Activated naive CD8-positive, alpha-beta T cell (primary cell): ENCODE measurements at regions not wholly inside any gene's neighbourhood (a gene's known extent, or its start where the extent isn't known, plus 50 kb on each side); places are given as distances from the start of the nearest gene placed in this dataset.
"Not testable (repeated sequence)": the region's sequence is repeated elsewhere in the genome, so short reads cannot be mapped to it uniquely, and the experiment has no call there.

Experiments
- H3K27ac Mint-ChIP-seq: one replicate; pipeline ENCODE4 v1.8.0; 2021; ENCODE audit warnings: mixed read lengths
- H3K27me3 Mint-ChIP-seq: one replicate; pipeline ENCODE4 v1.8.0; 2021; ENCODE audit warnings: mixed read lengths
- H3K36me3 Mint-ChIP-seq: one replicate; pipeline ENCODE4 v1.8.0; 2021; ENCODE audit warnings: mixed read lengths
- H3K4me1 Mint-ChIP-seq: one replicate; pipeline ENCODE4 v1.8.0; 2021; ENCODE audit warnings: low read depth, mixed read lengths
- H3K4me3 Mint-ChIP-seq: one replicate; pipeline ENCODE4 v1.8.0; 2021; ENCODE audit warnings: mild to moderate bottlenecking, mixed read lengths
- H3K9me3 Mint-ChIP-seq: one replicate; pipeline ENCODE4 v1.8.0; 2021; ENCODE audit warnings: low read depth, mixed read lengths

DNA sequence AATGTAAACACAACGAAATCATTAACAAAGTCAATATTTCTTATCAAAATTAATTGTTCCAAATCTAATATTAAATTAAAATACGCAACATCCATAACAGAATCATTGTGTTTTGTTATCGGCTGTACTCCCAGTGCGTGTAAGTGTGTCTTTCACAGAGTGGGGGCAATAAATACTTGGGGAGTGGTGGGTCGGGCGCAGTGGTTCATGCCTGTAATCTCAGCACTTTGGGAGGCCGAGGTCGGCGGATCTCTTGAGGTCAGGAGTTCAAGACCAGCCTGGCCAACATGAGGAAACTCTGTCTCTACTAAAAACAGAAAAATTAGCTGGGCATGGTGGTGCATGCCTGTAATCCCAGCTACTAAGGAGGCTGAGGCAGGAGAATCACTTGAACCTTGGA lies 893.6 kb upstream of the SLITRK1 start:
- H3K4me1 Mint-ChIP-seq, H3K27ac Mint-ChIP-seq, H3K36me3 Mint-ChIP-seq, H3K27me3 Mint-ChIP-seq, H3K4me3 Mint-ChIP-seq, H3K9me3 Mint-ChIP-seq: not testable (repeated sequence)

DNA sequence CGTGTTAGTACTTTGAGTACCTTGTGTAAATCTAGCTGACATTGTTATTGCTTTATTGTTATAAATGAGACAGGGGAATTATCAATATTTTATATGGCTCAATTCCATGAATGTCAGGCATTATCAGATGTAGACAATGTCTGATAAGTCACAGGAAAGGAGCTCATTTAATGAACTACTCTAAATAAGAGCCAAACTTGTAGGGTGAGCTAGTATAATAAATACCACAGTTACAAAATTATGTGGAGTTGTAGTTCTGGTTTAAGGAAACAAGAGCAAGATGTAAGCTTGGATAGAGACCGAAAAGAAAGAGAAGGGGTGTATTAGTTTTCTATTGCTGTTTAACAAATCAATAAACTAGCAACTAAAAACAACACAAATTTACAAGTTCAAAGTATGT lies 891.8 kb upstream of the SLITRK1 start:
- Mint-ChIP-seq H3K9me3 (no peaks in the 10 kb centered on the region), H3K36me3 (no peaks in the 10 kb centered on the region), H3K4me1 (no peaks in the 10 kb centered on the region), H3K4me3 (no peak overlapping the region), H3K27ac (no peak overlapping the region), H3K27me3 (no peaks in the 10 kb centered on the region)

DNA sequence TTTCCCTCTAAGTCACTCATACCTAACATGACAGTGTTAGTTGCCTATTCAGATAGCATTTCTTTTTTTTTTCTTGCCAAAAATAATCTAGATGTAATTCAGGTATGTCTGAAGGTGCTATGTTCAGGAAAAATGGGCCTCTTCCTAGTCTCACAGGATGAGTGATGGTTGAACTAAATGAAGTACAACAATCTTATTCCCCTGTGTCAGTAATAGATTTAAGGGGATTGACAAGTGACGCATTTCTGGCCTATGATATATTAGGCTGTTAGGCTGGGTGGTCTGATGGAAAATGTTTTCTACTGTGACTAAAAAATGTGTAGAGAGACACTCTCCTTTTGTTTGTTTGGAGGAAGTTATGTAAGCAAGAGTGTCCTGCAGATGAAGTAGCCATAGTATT lies 878.7 kb upstream of the SLITRK1 start:
- Mint-ChIP-seq H3K9me3 (no peaks in the 10 kb centered on the region), H3K4me1 (no peaks in the 10 kb centered on the region), H3K4me3 (no peak overlapping the region), H3K27me3 (no peaks in the 10 kb centered on the region), H3K27ac (no peak overlapping the region), H3K36me3 (no peaks in the 10 kb centered on the region)

DNA sequence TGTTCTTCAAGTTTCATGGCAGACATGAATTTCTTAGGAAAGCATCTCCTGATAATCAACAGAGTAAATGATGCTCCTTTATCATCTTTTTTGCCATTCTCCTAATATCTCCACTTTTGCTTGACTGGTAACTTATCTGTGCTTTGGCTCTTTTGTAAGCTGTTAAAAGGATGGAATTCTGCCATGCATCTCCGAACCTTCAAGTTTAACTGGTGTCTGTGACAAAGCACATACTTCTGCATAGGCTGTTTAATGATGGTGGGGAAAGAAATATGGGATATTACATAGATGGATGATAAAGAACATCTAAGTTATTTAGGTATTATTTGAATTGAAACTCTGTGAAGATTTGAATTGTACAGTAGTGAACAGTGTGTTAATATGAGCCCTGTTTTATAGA lies 866.9 kb upstream of the SLITRK1 start:
- no peak overlapping the region for H3K4me3 Mint-ChIP-seq
- H3K27ac Mint-ChIP-seq = no peak overlapping the region
- H3K4me1 Mint-ChIP-seq = no peaks in the 10 kb centered on the region
- no peaks in the 10 kb centered on the region for H3K36me3 Mint-ChIP-seq
- H3K9me3 Mint-ChIP-seq = no peaks in the 10 kb centered on the region
- no peaks in the 10 kb centered on the region for H3K27me3 Mint-ChIP-seq

DNA sequence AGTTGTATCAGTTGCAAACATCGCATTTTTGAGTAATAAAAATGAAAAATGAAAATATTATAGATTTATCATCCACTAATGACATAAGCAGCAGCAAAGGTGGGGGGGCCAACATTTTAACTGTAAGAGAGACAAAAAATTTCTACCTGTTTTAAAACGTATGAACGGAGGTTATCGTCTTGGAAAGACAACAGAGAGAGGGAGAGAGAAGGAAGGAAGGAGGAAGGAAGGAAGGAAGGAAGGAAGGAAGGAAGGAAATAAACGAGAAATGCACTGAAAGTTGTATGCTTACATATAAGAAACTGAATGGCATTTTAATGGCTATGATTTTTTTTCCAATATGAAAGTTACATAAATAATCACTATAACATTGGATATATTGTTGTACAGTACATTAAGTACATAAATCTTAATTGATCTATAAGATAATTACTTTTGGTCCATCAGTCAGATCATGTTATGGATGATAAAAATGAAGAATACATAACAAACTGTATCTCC lies 862.8 kb upstream of the SLITRK1 start:
- Mint-ChIP-seq H3K27me3 (no peaks in the 10 kb centered on the region), H3K4me3 (no peak overlapping the region), H3K9me3 (peaks cover 8% of the 10 kb centered on the region), H3K36me3 (no peaks in the 10 kb centered on the region), H3K4me1 (no peaks in the 10 kb centered on the region), H3K27ac (no peak overlapping the region)

DNA sequence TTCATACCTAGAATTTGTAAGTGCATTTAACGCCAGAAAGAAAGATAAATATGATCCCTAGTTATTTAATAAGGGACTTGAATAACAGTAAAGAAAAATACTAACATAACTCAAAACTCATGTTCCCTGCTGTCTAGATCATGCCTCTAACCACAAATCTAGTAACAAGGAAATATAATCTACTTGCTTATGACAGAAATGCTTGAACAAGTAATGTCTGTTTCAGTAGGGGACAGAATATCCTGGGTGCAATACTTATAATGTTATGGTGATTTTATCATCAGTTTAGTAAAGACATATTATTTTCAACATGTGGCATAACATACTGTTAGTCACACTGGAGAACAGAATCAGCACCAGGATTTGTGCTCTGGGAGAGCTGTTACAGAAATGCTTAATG lies 861.9 kb upstream of the SLITRK1 start:
- H3K9me3 Mint-ChIP-seq = peaks cover 8% of the 10 kb centered on the region
- H3K4me3 Mint-ChIP-seq = no peak overlapping the region
- H3K27me3 Mint-ChIP-seq = no peaks in the 10 kb centered on the region
- no peaks in the 10 kb centered on the region for H3K36me3 Mint-ChIP-seq
- H3K4me1 Mint-ChIP-seq = no peaks in the 10 kb centered on the region
- no peak overlapping the region for H3K27ac Mint-ChIP-seq

DNA sequence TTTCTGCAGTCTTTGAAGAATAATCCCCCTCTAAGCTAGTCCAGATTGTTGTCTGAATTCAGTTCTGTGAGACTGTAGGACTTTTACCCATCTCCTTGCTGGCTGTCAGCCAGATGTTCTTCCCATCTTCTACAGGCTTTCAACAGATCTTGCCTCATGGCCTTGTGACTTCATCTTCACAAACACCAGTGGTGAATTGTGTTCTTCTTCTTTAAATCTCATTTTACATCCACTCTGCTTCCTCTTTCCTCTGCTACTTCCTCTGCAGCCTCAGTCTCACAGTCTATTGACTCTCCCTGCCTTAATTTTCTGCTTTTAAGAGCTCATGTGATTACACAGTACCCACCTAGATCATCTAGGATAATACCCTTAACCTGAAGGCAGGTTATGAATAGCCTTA lies 859.0 kb upstream of the SLITRK1 start:
- peaks cover 11% of the 10 kb centered on the region for H3K9me3 Mint-ChIP-seq
- no peak overlapping the region for H3K4me3 Mint-ChIP-seq
- H3K27me3 Mint-ChIP-seq = no peaks in the 10 kb centered on the region
- no peaks in the 10 kb centered on the region for H3K4me1 Mint-ChIP-seq
- no peak overlapping the region for H3K27ac Mint-ChIP-seq
- H3K36me3 Mint-ChIP-seq = no peaks in the 10 kb centered on the region

DNA sequence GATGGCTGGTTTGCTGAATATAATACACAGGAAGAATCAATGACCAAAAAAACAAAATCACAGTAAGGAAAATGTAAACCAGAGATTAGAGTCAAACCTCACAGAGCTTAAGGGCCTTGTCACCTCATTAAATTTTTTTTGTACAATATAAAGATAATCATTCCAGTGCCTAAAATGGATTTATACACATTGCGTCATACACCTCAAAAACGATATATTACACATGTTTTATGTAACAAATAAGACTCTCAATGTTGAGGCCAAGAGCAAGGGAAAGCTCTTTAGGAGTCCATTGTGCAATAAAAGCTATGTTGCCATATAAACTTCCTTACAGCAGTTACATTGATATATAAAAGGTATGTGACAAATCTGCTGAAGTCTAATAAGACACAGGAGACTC lies 856.7 kb upstream of the SLITRK1 start:
- Mint-ChIP-seq H3K4me1 (no peaks in the 10 kb centered on the region), H3K9me3 (peaks cover 11% of the 10 kb centered on the region), H3K27me3 (no peaks in the 10 kb centered on the region), H3K27ac (no peak overlapping the region), H3K4me3 (no peak overlapping the region), H3K36me3 (no peaks in the 10 kb centered on the region)

DNA sequence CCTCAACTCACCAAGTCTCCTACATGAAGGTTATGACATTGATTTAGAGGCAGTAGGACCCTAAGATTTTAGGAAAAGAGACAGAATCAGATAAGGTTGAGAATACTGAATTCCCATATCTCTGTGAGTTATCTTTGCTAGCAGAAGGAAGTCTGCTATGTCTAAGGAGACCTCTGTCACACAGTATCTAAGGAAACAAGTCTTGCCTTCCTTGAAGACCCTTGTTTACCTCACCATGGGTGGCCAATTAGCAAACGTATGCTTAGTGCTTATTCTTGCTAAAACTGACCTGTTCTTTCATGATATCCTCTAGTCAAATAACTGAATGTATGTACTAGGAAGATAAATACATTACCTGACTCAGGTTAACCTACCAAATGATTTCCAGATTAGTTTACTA lies 855.4 kb upstream of the SLITRK1 start:
- peaks cover 11% of the 10 kb centered on the region for H3K9me3 Mint-ChIP-seq
- H3K4me1 Mint-ChIP-seq = no peaks in the 10 kb centered on the region
- H3K4me3 Mint-ChIP-seq = no peak overlapping the region
- H3K27me3 Mint-ChIP-seq = no peaks in the 10 kb centered on the region
- H3K27ac Mint-ChIP-seq = no peak overlapping the region
- no peaks in the 10 kb centered on the region for H3K36me3 Mint-ChIP-seq

DNA sequence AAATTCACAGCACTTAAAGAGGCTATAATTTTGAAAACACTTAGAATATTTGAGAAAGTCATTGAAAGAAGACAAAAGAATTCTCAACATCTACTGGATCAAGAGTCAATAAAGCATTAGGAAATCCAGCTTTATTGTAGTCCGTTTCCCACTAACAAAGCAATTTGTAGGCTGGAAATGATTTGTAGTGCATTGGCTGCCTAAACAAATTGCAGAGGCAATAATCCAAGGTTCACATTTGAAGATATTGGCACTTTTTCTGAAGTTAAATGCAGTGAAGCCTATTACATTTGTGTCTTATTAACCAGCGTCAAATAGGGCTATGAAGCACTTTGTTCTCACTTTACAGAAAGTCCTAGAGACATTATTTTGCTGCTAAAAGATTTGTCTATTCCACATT lies 848.1 kb upstream of the SLITRK1 start:
- no peaks in the 10 kb centered on the region for H3K27me3 Mint-ChIP-seq

DNA sequence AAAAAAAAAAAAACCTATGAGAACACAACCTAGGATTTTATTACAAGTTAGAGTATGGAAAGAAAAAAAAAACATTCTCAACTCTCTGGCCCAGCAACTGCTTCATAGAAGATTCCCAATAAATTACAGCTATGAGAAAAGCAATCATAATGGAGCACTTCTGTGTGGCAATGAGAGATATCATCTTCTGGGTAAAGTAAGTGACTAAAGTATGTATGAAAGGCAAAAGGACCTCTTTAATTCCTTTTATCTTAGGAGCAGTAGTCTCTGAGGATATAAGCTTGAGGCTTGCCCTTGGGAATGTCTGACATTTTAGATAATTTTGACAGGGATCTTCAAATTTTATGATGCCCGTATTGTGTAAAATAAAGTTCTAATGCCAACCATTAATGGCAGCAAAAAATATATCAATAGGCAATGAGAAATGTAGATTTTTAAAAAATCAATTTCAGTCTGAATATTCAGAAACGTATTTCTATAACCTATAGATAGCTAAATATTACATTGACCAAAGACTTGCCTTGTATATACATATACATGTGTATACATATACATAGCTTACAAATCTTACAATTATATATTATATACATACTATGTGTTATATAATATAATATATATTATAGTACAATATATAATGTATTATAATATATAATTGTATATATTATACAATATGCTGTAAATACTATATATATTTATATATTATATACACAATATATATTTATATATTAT lies 823.9 kb upstream of the SLITRK1 start:
- no peaks in the 10 kb centered on the region for H3K4me1 Mint-ChIP-seq
- no peak overlapping the region for H3K4me3 Mint-ChIP-seq
- no peaks in the 10 kb centered on the region for H3K36me3 Mint-ChIP-seq
- no peaks in the 10 kb centered on the region for H3K27me3 Mint-ChIP-seq
- H3K9me3 Mint-ChIP-seq = no peaks in the 10 kb centered on the region
- no peak overlapping the region for H3K27ac Mint-ChIP-seq

More for the DNA sequence above, 848.1 kb upstream of the SLITRK1 start:
- no peaks in the 10 kb centered on the region for H3K9me3 Mint-ChIP-seq
- H3K27ac Mint-ChIP-seq = no peak overlapping the region
- no peaks in the 10 kb centered on the region for H3K4me1 Mint-ChIP-seq
- H3K4me3 Mint-ChIP-seq = no peak overlapping the region
- H3K36me3 Mint-ChIP-seq = no peaks in the 10 kb centered on the region

DNA sequence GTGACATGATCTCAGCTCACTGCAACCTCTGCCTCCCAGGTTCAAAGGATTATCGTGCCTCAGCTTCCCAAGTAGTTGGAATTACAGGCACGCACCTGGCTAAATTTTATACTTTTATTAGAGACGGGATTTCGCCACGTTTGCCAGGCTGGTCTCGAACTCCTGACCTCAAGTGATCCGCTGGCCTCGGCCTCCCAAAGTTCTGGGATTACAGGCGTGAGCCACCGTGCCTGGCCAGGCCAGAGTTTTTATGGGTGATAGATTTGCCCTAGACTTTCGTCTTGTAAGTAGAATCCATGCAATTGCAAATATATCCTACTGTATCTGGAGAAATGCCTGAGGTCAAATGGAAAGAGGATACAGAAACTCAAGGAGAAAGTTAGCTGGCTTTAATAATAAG lies 819.9 kb upstream of the SLITRK1 start:
- Mint-ChIP-seq H3K36me3 (no peaks in the 10 kb centered on the region), H3K4me1 (no peaks in the 10 kb centered on the region), H3K9me3 (no peaks in the 10 kb centered on the region), H3K27ac (no peak overlapping the region), H3K4me3 (no peak overlapping the region), H3K27me3 (no peaks in the 10 kb centered on the region)

DNA sequence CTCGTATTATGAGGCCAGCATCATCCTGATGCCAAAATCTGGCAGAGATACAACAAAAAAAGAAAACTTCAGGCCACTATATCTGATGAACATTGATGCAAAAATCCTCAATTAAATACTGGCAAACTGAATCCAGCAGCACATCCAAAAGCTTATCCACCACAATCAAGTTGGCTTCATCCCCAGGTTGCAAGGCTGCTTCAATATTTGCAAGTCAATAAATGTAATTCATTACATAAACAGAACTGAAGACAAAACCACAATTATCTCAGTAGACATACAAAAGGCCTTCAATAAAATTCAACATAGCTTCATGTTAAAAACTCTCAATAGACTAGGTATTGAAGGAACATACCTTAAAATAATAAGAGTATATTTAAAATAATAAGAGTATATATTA lies 815.3 kb upstream of the SLITRK1 start:
- H3K4me3 Mint-ChIP-seq, H3K9me3 Mint-ChIP-seq, H3K36me3 Mint-ChIP-seq, H3K27ac Mint-ChIP-seq, H3K4me1 Mint-ChIP-seq, H3K27me3 Mint-ChIP-seq: not testable (repeated sequence)

DNA sequence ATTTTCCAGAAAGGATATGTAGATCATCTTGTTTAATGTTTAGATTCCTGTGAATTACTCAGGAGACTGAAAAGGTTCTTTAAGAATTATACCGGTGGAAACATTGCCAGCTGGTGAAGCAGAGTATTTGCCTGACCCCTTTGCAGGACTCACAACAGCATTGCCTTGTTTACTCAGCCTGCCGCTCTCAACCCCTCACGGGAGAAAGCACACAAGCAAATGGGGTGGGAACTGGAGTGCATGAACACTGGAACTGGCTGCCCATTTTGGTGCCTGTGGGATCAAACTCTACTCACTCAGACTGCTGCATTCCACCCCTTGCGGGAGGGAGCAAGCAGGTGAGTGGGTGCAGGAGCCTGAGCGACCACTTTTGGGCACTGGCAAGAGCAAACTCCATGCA lies 804.7 kb upstream of the SLITRK1 start:
- no peaks in the 10 kb centered on the region for H3K4me1 Mint-ChIP-seq
- no peaks in the 10 kb centered on the region for H3K27me3 Mint-ChIP-seq
- no peak overlapping the region for H3K4me3 Mint-ChIP-seq
- no peaks in the 10 kb centered on the region for H3K36me3 Mint-ChIP-seq
- H3K27ac Mint-ChIP-seq = no peak overlapping the region
- H3K9me3 Mint-ChIP-seq = no peaks in the 10 kb centered on the region

DNA sequence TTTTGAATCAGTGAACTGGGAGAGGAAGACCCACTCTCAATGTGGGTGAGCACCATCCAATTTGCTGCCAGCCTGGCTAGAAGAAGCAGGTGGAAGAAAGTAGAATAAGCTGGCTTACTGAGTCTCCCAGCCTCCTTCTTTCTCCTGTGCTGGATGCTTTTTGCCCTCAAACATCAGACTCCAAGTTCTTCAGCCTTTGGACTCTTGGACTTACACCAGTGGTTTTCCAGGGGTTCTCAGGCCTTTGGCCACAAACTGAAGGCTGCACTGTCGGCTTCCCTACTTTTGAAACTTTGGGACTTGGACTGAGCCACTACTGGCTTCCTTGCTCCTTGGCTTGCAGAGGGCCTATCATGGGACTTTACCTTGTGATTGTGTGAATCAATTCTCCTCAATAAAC lies 804.2 kb upstream of the SLITRK1 start:
- Mint-ChIP-seq H3K9me3 (no peaks in the 10 kb centered on the region), H3K4me1 (no peaks in the 10 kb centered on the region), H3K36me3 (no peaks in the 10 kb centered on the region)

DNA sequence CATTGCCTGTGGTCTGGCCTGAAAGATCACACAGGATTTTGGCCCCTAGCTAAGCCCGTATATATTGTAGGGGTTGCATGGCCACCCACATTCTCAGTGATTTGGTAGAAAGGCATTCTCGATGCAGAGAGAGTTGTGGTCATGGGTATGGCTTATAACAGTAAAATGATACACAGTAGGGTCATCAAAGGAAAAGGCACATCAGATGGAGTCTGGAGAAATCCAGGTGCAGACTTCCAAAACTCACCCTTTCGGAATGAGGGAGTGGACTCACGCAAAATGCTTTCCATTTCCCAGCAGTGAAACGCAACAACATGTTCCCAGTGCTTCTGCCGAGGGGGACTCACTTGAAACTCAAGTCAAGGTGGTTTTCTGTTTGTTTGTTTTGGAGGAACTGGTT lies 802.5 kb upstream of the SLITRK1 start:
- Mint-ChIP-seq H3K27me3 (no peaks in the 10 kb centered on the region), H3K36me3 (no peaks in the 10 kb centered on the region), H3K27ac (no peak overlapping the region), H3K4me3 (no peak overlapping the region), H3K4me1 (no peaks in the 10 kb centered on the region), H3K9me3 (no peaks in the 10 kb centered on the region)

More for the DNA sequence above, 804.2 kb upstream of the SLITRK1 start:
- H3K4me3 Mint-ChIP-seq = no peak overlapping the region
- no peaks in the 10 kb centered on the region for H3K27me3 Mint-ChIP-seq
- no peak overlapping the region for H3K27ac Mint-ChIP-seq
